Aorta (tissue), 5 donors: ENCODE measurements at regions not wholly inside any gene's neighbourhood (a gene's known extent, or its start where the extent isn't known, plus 50 kb on each side); places are given as distances from the start of the nearest gene placed in this dataset.
A peak's percentile ranks its signal among the peaks of the same experiment; 100 is the strongest.

Source experiments
- ATAC-seq: fragments of 200-7000 bp; cut with Tn5 transposase; one replicate; pipeline ENCODE4 v1.9.1; 2022; ENCODE audit warnings: moderate library complexity; ENCODE audit not compliant: low FRiP score
- DNase-seq, 2 donors: peaks; one replicate each; pipeline ENCODE4 v3.0.0-alpha.2; 2020
- H3K27ac ChIP-seq, 2 donors: one replicate each; pipeline ENCODE4 v1.5.1; 2013; ENCODE audit warnings: low read length in 2 of 2, mild to moderate bottlenecking in 2 of 2, moderate library complexity in 2 of 2, control low read depth in 1 of 2, inconsistent platforms in 1 of 2, low read depth in 1 of 2
- H3K27me3 ChIP-seq, 2 donors: one replicate each; pipeline ENCODE4 v1.6.1; 2013; ENCODE audit warnings: control low read depth in 1 of 2, low read length in 1 of 2, mild to moderate bottlenecking in 1 of 2, moderate library complexity in 1 of 2; ENCODE audit not compliant: insufficient read depth in 2 of 2, control insufficient read depth in 1 of 2
- H3K36me3 ChIP-seq, 2 donors: one replicate each; pipeline ENCODE4 v1.6.1; 2013; ENCODE audit warnings: control low read depth in 1 of 2, low read length in 1 of 2, mild to moderate bottlenecking in 1 of 2; ENCODE audit not compliant: insufficient read depth in 2 of 2, control insufficient read depth in 1 of 2
- H3K4me1 ChIP-seq, 2 donors: one replicate each; pipeline ENCODE4 v1.6.1; 2013; ENCODE audit warnings: low read length in 2 of 2, control low read depth in 1 of 2, mild to moderate bottlenecking in 1 of 2, moderate library complexity in 1 of 2; ENCODE audit not compliant: insufficient read depth in 2 of 2, control insufficient read depth in 1 of 2
- H3K4me3 ChIP-seq, 2 donors: one replicate each; pipeline ENCODE4 v1.5.1; 2013; ENCODE audit warnings: low read length in 2 of 2, control low read depth in 1 of 2, mild to moderate bottlenecking in 1 of 2
- H3K9me3 ChIP-seq: one replicate; pipeline ENCODE4 v1.6.1; 2013; ENCODE audit warnings: mild to moderate bottlenecking, low read length; ENCODE audit not compliant: control insufficient read depth
- WGBS, 2 donors: extraction: QIAGEN DNeasy Blood & Tissue Kit; methylation state at CpG; one replicate each; pipeline ENCODE4 v1.1.7; 2013; 5-methylcytosine and 5-hydroxymethylcytosine counted together
- intact Hi-C, 2 donors: fragments of 100-400 bp; cut with DNase I; formaldehyde crosslinking; loops; one replicate each; pipeline versions ENCODE4 v1.14.2 to v1.15.0; 2022
- donor health status: healthy with polysubstance abuse.
- donor health status: Bipolar disorder and iron deficiency.
- donor health status: DM: no; HTN: no; CAD: no.
- donor health status: DM: no; HTN: no; CAD: no.
- donor health status: DM: yes; HTN: yes; CAD: no.

- H3K4me1 ChIP-seq: no peaks in the 10 kb centered on the region
- no peaks in the 10 kb centered on the region for H3K9me3 ChIP-seq
- ATAC-seq (no peak), DNase-seq (no peak)
- intact Hi-C loops: no loop called here
- H3K4me3 ChIP-seq: no peak overlapping the region
- no peaks in the 10 kb centered on the region for H3K36me3 ChIP-seq
- 95 to 100% methylated on average over 1 of the region's 1 CpG for WGBS, 2 donors
- no peak overlapping the region for H3K27ac ChIP-seq
- no peaks in the 10 kb centered on the region for H3K27me3 ChIP-seq
Measured at GRCh38 chr6:14646371-14646770, 528.8 kb downstream of the CD83 start.

GRCh38 chr6:14647357-14647756 is 529.8 kb downstream of the CD83 start:
- Histone ChIP-seq H3K27ac (no peak overlapping the region), H3K4me1 (no peaks in the 10 kb centered on the region), H3K36me3 (no peaks in the 10 kb centered on the region), H3K27me3 (no peaks in the 10 kb centered on the region), H3K9me3 (no peaks in the 10 kb centered on the region), H3K4me3 (no peak overlapping the region)
- WGBS, 2 donors: 75 to 78% methylated on average over 6 of the region's 6 CpGs
- ATAC-seq (no peak), DNase-seq (no peak)
- intact Hi-C loops: no loop called here

- no peak for DNase-seq
- Histone ChIP-seq H3K4me3 (no peak overlapping the region), H3K27ac (no peak overlapping the region), H3K27me3 (no peaks in the 10 kb centered on the region), H3K9me3 (no peaks in the 10 kb centered on the region), H3K4me1 (no peaks in the 10 kb centered on the region), H3K36me3 (no peaks in the 10 kb centered on the region)
- intact Hi-C loops: no loop called here
- no peak for ATAC-seq
Measured at GRCh38 chr6:14652536-14652935, 535.0 kb downstream of the CD83 start.

GRCh38 chr6:14655201-14656061 is 537.9 kb downstream of the CD83 start:
- intact Hi-C loops: no loop called here
- Histone ChIP-seq H3K9me3 (no peaks in the 10 kb centered on the region), H3K4me1 (no peaks in the 10 kb centered on the region), H3K27ac (no peak overlapping the region), H3K4me3 (no peak overlapping the region), H3K36me3 (no peaks in the 10 kb centered on the region), H3K27me3 (no peaks in the 10 kb centered on the region)
- WGBS, 2 donors: 44 to 48% methylated on average over 16 of the region's 16 CpGs
- DNase-seq: no peak
- ATAC-seq: no peak

GRCh38 chr6:14656078-14656521 is 538.5 kb downstream of the CD83 start:
- H3K9me3 ChIP-seq: no peaks in the 10 kb centered on the region
- H3K27me3 ChIP-seq: no peaks in the 10 kb centered on the region
- no peak for DNase-seq
- H3K27ac ChIP-seq: no peak overlapping the region
- 31 to 36% methylated on average over 4 of the region's 4 CpGs for WGBS, 2 donors
- H3K4me1 ChIP-seq: no peaks in the 10 kb centered on the region
- no peaks in the 10 kb centered on the region for H3K36me3 ChIP-seq
- H3K4me3 ChIP-seq: no peak overlapping the region
- intact Hi-C loops: no loop called here
- ATAC-seq: no peak

GRCh38 chr6:14656649-14657048 is 539.1 kb downstream of the CD83 start:
- ATAC-seq: no peak
- no peaks in the 10 kb centered on the region for H3K4me1 ChIP-seq
- no peak for DNase-seq
- no peaks in the 10 kb centered on the region for H3K36me3 ChIP-seq
- intact Hi-C loops: no loop called here
- no peaks in the 10 kb centered on the region for H3K27me3 ChIP-seq
- no peak overlapping the region for H3K27ac ChIP-seq
- H3K9me3 ChIP-seq: no peaks in the 10 kb centered on the region
- H3K4me3 ChIP-seq: no peak overlapping the region
- 62 to 76% methylated on average over 4 of the region's 4 CpGs for WGBS, 2 donors

- no peaks in the 10 kb centered on the region for H3K36me3 ChIP-seq
- ATAC-seq (no peak), DNase-seq (no peak)
- intact Hi-C loops: no loop called here
- no peaks in the 10 kb centered on the region for H3K9me3 ChIP-seq
- no peak overlapping the region for H3K27ac ChIP-seq
- no peak overlapping the region for H3K4me3 ChIP-seq
- WGBS, 2 donors: 83 to 84% methylated on average over 2 of the region's 2 CpGs
- no peaks in the 10 kb centered on the region for H3K4me1 ChIP-seq
- no peaks in the 10 kb centered on the region for H3K27me3 ChIP-seq
Measured at GRCh38 chr6:14658030-14658429, 540.5 kb downstream of the CD83 start.

GRCh38 chr6:14658886-14659561 is 541.5 kb downstream of the CD83 start:
- Histone ChIP-seq H3K27me3 (no peaks in the 10 kb centered on the region), H3K4me1 (no peaks in the 10 kb centered on the region), H3K9me3 (no peaks in the 10 kb centered on the region), H3K4me3 (no peak overlapping the region), H3K36me3 (no peaks in the 10 kb centered on the region), H3K27ac (no peak overlapping the region)
- 49 to 53% methylated on average over 6 of the region's 6 CpGs for WGBS, 2 donors
- DNase-seq (peak in 1 of 2 donors; percentile 60), ATAC-seq (no peak)
- intact Hi-C loops: no loop called here

GRCh38 chr6:14659841-14660240 is 542.3 kb downstream of the CD83 start:
- Histone ChIP-seq H3K27me3 (no peaks in the 10 kb centered on the region), H3K4me1 (no peaks in the 10 kb centered on the region), H3K9me3 (no peaks in the 10 kb centered on the region), H3K36me3 (no peaks in the 10 kb centered on the region), H3K4me3 (no peak overlapping the region), H3K27ac (no peak overlapping the region)
- DNase-seq (no peak), ATAC-seq (no peak)
- intact Hi-C loops: no loop called here
